Left hindlimb (tissue), 1 donor: ENCODE measurements at regions not wholly inside any gene's neighbourhood (a gene's known extent, or its start where the extent isn't known, plus 50 kb on each side); places are given as distances from the start of the nearest gene placed in this dataset.
"Not testable (repeated sequence)": the region's sequence is repeated elsewhere in the genome, so short reads cannot be mapped to it uniquely, and the experiment has no call there.

ENCODE experiments used
- DNase-seq: peaks from one replicate; pipeline ENCODE4 v3.0.0-alpha.2; 2018

DNA sequence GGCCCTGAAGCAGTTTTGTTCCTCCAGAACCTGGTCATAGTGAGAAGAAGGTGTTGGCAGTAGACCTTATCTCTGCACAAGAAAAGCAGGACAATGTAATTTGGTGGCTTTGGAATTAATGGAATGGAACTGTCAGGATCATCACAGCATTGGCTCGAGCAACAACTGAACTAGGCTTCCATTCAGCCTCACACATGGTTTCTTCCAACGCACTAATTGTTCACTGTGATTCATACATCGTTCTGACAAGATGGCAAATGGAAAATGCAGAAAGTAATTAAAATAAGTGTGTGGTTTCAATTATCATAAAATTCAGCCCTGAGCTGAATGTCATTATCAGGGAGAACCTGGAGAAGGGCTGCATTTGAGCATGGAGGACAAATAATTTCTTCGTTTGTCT lies 80.6 kb downstream of the MFSD1 start:
- no peak for DNase-seq

DNA sequence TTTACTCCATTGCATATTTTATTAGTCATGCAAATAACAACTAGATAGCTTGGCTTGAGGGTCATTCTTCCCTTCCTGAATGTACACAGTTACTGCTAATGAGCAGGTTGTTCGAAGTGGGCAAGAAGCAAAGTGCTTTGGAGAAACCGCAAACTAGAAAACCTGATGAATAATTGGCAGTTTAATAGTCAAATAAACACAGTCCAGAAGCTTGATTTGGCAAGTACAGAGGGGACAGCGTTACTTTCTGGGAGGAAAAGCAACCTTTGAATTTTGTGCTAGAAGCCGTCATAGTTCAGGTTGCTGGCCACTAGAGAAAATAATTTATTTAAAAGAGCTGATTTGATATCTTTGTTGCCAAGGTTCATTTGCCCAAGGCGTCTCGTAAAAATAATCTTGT lies 94.9 kb downstream of the MFSD1 start:
- DNase-seq: no peak

DNA sequence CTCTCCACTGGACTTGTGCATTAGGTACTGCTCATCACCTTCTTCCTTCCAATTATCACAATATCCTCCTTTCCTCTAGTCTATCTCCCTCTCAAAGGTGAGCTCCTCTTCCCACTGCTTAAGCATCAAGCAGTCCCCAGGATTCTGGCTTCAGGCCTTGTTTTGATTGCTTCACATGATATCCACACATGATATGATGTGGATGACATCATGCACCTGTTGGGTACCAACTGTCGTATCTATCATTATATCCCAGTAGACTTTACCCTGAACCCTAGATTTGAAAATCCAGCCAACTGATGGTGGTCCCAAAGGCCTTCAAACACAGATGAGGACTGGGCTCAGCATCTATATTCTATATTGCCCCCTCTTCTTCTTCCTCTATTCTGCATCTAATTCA lies 104.9 kb downstream of the MFSD1 start:
- no peak for DNase-seq

DNA sequence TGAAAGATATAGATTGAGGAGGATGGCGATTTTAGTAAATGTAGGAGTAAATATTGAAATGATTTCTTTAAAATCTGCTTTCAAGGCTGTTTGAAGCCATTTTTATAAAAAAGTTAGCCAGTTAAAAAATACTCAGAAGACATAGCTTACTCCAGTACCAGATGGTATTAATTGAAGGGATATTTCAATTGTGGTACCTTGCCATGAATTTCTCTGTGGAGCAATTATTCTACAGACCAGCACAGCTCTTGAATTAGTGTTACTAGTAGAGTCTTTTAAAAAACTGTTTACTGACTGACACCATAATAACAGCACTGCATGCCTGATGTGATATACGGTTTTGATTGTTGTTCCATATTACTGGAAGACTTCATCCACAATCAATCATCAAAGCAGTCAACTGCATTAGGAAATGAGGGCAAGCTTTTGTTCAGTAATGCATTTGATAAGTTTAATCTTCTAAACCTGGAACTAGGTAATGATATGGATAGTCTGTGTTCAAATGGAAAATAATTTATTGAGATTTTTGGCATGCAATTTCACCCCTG lies 106.4 kb downstream of the MFSD1 start:
- DNase-seq: no peak

DNA sequence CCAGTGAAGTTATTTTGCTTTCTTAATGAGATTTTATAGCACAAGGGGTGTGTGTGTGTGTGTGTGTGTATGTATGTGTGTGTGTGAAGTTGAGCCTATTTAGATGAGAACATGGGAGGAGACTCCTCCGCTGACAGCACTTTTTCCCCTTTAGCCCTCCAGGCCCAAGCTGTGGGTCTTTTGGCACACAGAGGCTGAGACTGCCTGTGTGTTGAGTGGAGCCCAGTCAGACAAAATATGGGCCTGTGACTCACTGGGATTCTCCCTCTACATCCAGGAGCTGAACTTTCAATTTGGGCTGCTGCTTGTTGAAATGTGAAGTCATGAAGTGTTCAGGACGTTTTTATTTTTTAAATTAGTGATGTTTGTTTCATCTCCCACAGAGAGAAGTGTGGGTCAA lies 108.0 kb downstream of the MFSD1 start:
- DNase-seq: peak; percentile 44

DNA sequence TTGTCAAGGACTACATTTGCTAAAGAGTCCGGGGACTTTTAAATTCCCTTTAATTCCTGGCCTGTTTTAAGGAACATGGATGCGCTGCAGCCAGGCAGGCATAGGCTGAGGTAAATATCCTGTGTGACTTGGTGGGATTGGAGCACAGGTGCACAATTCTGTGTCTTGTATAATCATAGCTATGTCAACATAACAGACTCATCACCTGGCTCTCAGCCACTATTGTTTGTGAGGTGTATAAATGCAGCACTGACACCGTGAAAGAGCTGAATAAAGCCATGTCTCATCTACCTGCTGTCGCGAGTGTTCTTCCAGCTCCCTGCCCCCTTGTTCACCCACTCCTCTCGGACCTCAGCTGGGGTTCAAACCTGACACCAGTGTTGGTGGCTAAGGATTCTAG lies 109.7 kb downstream of the MFSD1 start:
- no peak for DNase-seq

DNA sequence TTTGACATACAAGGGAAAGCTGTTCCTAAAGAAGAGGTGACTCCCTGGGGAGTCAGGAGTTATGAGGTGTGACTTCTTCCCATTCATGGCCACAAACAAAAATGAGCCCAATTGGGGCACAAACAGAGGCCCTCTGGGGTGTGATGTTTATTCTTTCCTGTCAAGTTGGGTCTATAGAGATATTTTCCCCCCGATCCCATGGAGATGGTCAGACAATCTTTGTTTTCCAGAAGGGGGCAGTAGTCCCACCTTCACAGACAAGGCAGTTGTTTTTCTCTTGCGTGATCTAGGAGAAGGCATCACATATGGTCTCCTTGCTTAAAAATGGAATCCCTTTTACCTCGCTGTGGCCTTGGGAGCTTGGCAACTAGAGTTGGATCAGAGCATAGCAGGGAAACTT lies 110.3 kb downstream of the MFSD1 start:
- no peak for DNase-seq

DNA sequence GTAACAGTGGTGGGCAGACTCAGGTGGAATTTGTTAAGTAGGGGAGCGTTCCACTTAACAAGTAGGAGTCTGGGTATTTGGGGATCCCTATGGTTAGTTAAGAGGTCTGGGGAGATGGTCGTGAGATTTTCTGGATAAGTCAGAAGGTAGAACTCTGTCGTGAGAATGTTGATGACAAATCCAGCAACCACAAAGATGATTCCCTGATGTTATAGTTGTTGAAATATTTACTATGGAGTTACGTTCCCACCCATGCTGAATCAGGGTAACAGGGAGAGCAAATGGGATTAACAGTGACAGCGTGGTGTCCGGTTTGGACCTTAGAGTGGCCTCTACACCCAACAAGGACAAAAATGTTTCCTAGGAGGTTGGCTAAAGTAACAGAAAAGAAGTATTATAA lies 110.8 kb downstream of the MFSD1 start:
- no peak for DNase-seq

DNA sequence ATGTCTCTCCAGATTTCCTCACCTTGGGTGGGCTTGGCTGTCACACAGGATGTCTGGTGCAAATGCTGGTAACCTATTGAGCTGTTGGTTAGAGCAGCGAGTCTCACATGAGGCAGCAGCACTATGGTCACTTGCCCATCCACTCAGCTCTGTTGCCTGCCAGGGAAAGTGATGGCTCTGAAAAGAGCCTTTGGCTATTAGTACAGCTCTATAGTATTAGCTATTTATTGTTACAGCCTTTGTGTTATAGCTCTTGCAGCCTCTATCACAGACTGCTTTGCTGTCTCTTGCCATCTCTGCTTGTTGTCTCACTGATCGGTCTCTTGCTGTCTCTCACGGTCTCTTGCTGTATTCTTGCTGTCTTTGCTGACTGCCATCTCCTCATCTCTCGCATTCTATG lies 114.3 kb downstream of the MFSD1 start:
- DNase-seq: no peak

DNA sequence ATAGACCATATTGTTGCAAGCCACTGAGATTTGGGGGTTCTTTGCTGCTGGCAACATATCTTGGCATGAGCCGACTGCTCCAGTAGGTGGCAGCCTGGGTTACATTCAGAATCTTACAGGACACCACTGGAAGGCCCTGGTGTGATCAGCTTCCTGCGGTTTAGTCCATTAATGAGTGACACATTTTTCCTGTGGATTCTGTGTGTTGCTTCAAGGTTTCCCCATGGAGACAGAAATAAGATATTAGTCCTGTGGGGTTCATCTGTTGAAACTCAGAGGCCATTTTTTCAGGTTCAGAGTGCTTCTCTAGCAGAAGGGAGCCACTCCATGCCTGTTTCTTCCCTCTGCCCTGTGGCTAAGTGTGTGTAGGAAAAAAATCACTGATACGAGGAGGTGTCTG lies 116.2 kb downstream of the MFSD1 start:
- DNase-seq: no peak

DNA sequence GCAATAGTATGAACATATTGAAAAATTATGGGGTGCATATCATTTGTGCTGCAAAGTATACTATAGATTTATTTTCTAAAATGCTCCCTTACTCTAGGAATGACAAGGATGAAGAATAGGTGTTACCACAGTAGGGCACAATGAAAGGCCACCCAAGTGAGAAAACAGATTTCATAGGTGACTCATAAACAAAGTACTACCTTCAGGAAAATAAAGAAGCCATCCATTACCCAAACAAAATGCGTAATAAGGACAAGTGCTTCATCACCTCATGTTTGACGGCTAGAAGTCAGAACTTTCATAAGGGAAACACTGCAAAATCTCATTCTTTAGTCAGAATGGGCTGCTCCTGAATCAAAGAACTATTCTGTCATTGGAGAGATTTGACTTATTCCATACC lies 116.6 kb downstream of the MFSD1 start:
- no peak for DNase-seq

DNA sequence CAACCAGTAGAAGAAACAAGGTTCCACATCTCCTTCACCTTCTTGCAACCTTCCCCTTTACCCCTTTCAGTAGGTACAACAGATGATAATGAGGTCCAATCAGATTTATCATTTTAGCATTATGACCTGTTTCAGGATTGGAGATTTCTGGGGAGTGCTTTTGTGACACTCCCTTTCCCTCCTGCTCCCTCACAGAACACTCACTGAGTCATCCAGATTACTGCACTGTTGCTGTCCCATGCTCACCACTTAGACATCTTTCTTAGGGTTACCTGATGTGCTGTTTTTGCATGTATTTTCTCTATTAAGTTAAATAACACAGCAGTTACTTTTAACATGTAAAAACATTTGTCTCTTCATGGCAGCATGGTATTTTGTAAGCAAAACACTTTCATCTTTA lies 118.5 kb downstream of the MFSD1 start:
- no peak for DNase-seq

DNA sequence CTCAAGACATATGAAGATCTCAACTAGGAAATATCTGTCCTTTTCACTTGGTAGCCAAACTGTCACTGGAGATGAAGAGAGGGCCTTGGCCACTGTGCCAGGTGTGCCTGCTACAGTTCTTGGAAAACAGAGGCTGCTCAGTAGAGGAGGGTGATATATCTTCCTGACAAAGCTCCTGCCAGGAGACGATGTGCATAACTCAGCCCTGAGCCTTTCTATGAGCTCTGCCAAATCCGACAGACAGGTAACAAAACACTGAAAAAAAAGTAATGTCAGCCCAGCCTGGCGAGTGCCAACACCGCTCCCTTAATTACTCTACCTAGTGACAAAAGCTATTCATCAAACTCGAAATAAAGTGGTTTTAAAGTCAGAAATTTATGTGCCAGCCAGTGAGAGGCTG lies 123.2 kb downstream of the MFSD1 start:
- DNase-seq: no peak

DNA sequence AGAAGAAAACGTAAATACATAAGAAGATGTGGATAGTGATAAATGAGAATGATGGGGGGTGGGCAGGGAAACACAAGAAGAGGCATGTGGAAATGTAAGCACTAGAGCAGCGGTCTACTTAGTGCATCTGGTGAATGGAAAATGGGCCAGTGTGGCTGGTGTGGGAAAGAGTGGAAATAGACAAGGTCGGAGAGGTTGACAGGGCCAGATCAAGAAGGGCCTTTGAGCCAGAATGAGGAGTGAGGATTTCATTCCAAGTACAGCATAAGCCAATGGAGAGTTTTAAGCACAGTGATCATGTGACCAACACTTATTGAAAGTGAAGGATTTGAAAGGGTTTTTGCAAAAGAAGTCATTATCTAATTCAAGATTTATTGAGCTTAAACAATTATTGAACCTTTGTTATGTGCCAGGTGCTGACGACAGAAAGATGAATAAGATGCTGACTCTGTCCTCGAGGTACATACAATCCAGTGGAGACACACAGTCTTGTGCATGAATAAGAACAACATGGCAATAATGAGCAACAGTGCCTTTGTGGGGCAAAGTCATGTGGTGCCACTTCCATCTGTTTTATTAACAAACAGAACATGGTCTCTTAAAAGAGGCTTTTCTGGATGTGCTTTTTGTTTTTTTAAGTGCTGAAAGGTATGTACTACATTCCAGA lies 124.1 kb downstream of the MFSD1 start:
- no peak for DNase-seq

DNA sequence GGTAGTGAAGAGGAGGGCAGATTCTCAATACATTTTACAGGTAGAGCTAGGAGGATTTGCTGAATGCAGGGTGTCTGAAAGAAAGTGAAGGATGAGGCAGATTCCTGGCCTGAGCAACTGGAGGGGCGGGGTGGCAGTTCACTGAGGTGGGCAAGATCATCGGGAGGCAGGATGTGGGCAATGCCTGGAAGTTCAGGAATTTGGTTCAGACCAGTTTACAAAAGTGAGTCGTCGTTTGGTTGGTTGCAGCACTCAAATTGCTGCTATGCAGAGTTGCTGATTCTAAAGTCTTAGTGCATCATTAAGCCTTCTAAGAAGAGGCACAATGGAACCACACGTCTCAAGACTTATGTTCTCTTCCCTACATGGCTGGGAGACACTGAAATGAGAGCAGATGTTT lies 134.0 kb downstream of the MFSD1 start:
- DNase-seq: no peak

DNA sequence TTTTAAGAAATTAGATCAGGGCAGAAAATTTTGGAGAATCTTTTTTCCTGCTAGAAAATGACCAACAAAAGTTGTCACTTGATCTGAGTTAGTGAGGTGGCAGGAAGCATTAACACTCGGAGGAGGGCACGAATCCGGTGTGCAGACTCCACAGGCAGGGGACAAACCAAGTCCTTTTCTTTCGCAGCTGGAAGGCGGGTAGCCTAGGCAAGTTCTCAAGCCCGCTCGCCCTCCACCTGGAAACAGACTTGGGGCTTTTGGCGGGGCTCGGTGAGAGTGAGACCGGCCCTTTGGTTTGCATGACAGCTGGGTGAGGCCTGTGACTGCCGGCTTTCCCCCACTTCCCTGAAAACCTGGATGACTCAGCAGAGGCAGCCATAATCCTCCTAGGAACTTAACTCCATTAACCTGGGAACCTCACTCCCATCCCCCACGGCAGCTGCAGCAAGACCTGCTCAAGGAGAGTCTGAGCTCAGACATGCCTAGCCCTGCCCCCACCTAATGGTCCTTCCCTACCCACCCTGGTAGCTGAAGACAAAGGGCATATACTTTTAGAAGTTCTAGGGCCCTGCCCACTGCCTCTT lies 134.8 kb downstream of the MFSD1 start:
- no peak for DNase-seq

DNA sequence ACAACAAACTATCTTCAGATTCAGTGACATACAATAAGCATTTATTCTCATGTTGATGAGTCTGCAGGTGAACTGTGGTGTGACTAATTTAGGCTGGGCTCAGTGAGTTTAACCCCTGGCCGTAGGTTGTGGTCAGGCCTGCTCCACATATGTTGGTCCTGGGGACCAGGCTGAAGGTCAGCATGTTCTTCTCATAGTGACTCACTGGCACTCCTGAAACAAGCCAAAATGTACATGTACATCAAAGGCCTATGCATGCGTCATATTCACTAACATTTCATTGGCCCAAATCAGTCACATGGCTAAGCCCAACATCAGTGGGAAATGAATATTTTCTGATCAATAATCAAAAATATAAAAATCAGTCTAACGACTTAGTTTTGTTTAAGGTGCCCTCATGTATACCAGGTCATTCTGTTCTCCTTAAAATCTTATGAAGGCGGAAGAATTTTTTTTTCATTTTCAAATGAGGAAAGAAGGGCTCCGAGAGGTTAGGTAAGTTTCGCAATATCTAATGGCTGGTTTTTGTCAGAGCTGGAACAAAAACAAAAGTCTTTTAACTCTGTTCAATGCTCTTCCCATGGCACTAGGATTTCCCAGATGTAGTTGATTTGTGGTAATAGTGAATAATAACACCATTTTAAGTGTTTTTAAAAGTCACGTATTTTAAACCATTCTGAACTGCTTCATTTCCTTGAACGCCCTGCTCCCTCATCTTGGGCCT lies 148.5 kb downstream of the MFSD1 start:
- DNase-seq: no peak

DNA sequence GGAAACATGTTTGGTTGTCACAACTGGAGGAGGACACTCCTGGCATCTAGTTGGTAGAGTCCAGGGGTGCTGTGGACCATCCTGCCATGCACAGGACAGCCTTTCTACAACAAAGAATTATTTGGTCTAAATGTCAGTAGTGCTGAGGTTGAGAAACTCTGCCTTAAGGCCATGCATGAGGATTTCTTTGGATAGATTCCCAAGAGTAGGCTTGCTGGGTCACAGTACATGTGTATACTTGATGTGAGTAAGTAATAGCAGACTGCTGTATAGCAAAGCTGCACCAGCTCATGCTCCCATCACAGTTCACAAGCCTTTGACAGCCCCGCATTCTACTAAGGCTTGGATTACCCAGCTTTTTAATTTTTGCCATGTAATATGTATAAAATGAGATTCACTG lies 151.3 kb downstream of the MFSD1 start:
- no peak for DNase-seq

DNA sequence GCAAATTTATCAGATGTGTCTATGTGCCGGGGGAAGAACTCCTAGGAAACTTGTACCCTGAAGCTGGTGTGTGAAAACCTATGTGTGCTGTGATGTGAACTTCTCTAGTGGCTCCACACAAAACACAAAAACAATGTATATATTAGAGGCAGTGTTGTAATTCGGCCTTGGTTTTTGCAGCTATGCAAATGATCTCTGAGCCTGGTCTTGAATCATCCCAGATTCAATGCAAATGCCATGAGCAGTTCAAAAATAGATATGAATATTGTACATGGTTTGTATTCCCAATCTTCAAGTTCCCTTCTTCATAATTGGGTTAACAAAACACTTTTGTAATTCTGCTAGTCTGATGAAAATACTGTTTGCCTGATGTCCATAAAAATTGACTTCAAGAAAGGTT lies 152.6 kb downstream of the MFSD1 start:
- DNase-seq: no peak

DNA sequence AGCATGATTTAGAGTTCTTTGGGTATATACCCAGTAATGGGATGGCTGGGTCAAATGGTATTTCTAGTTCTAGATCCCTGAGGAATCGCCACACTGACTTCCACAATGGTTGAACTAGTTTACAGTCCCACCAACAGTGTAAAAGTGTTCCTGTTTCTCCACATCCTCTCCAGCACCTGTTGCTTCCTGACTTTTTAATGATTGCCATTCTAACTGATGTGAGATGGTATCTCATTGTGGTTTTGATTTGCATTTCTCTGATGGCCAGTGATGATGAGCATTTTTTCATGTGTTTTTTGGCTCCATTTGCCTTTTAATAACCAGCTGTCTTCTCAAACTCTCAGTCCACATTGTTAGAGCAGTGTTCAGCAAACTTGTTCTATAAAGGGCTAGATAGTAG lies 155.9 kb downstream of the MFSD1 start:
- DNase-seq: not testable (repeated sequence)

DNA sequence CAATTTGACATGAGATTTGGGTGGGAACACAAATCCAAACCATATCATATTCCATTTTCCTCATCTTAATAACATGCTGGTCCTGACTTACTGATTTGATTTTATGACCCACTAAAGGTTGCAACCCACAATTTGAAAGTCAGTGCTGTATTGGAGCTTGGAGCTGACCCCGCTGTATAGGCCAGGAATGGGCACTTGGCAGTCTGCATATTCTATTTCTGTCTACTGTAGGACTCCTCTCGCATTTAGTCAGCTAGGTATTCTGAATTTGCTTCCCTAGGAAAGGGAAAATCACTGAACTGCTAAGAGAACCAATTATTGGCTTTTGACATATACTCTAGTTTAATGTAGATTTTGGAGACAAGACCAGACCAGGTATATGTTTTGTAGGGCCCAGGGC lies 157.0 kb downstream of the MFSD1 start:
- DNase-seq: no peak

DNA sequence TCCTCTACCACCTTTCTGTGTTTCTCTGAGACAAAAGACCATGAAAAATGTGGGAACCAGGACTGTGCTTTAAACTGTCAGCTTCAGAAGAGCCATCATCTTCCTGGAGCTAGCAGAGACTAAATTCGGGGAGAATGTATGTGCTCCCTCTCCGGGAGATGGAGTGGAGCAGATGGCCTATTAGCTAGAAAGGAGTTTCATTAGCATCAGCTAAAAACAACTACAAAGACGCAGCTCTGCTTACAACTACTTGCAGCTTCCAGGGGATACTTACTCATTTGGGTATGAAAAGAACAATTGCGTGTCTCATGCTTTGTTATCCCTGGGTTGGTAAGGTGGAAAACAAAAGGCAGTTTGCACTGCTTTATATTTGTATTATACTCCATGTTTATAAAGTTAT lies 159.6 kb downstream of the MFSD1 start:
- DNase-seq: no peak

DNA sequence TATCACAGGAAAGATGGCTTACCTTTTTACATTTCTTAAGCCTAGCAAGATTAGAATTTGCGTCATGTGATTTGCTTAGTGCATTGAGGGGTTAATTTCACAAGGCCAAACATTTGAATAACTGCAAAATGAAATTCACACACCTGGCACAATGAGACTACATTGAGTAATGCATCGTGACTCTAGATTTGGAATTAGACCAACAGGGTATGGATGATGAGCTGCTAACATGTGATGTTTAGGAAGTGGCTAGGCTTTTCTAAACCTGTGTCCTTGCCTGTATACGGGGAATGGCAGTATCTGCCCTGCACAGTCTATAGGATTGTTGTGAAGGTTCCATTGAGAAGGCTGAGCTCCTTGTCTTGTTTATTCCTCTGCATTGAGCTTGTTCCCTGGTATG lies 160.1 kb downstream of the MFSD1 start:
- DNase-seq: no peak

DNA sequence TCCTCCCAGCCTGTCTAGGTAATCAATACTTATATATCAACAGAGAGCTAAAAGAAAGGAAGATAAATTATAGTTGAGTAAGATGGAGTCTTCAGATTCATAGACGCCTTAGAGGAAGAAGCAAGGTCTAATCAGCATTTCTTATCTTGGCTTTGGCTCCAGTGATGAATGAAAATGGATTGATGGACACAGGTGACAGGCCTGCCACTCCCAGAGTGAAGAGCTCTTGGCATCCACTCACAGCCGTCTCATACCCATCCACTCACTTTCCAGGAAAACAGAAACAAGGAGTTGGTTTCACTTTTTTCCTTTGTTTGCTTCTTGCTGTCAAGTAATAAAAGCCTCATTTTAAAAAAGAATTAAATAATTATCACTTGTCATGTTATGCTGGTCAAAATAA lies 168.2 kb downstream of the MFSD1 start:
- no peak for DNase-seq
